Ovary (tissue), 3 donors: ENCODE measurements at regions not wholly inside any gene's neighbourhood (a gene's known extent, or its start where the extent isn't known, plus 50 kb on each side); places are given as distances from the start of the nearest gene placed in this dataset.

ENCODE experiments used
- CTCF ChIP-seq, 3 donors: fragments of 450-650 bp in 2 of 3; fragments of 200-600 bp in 1 of 3; IDR thresholded peaks; one replicate each; pipeline versions ENCODE4 v1.5.1 to v1.8.0; 2016 to 2022; ENCODE audit warnings: antibody characterized with exemption in 3 of 3, mild to moderate bottlenecking in 1 of 3
- EP300 ChIP-seq: sonication (generic); formaldehyde crosslinking; IDR thresholded peaks from one replicate; pipeline ENCODE4 v1.6.1; 2017; ENCODE audit warnings: antibody characterized with exemption
- POLR2A ChIP-seq: fragments of 450-650 bp; IDR thresholded peaks from one replicate; pipeline ENCODE4 v1.6.1; 2017; ENCODE audit warnings: antibody characterized with exemption, mild to moderate bottlenecking, moderate library complexity
- donor health status: DM: no; HTN: no; CAD: no.

GRCh38 chr1:177812650-177813049 lies 157.2 kb downstream of the SEC16B start:
- no peak for TF ChIP-seq EP300
- TF ChIP-seq CTCF (IDR thresholded peaks at IDR 0.05), result no peak
- TF ChIP-seq POLR2A, result no peak
